Left cardiac atrium (tissue), 4 donors: ENCODE measurements at regions not wholly inside any gene's neighbourhood (a gene's known extent, or its start where the extent isn't known, plus 50 kb on each side); places are given as distances from the start of the nearest gene placed in this dataset.

Source experiments
- ATAC-seq, 2 donors: fragments of 200-7000 bp; cut with Tn5 transposase; one replicate each; pipeline ENCODE4 v1.9.1; 2020; ENCODE audit warnings: mild to moderate bottlenecking in 2 of 2, moderate library complexity in 2 of 2
- DNase-seq: peaks from one replicate; pipeline ENCODE4 v3.0.0-alpha.2; 2020
- intact Hi-C, 2 donors: fragments of 100-400 bp; cut with DNase I; formaldehyde crosslinking; loops; one replicate each; pipeline versions ENCODE4 v1.14.1 to v1.15.1; 2022 to 2023
- donor health status: DM: no; HTN: yes; CAD: no.
- donor health status: DM: no; HTN: yes; CAD: no; lungs with severe emphysema.
- donor health status: DM: yes; HTN: yes; CAD: no.
- donor health status: Dilated cardiomyopathy.

DNA sequence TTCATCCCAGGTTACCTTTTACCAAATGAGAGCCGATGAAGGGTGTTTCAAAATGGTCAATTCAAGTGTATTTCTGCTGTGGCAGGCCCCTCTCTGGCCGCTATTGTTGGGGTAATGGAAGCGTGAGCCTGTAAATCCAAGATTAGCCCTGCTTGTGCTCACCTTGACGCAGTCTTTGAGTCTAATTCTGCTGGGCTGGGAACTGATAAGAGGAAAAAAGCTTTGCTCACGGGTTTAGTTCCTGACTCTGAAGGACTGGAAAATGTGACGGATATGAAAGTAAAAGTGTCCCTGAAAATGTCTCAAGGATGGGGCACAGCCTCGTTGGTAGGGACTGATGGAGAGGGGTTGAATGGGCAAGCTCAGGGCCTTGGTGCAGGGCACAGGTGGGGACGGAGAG lies 125.9 kb upstream of the GALNT2 start:
- DNase-seq, result no peak
- intact Hi-C loops, result no loop called here
- ATAC-seq, result no peak

- no peak for ATAC-seq
- no peak for DNase-seq
- intact Hi-C loops, result no loop called here
Measured at GRCh38 chr1:229941831-229942230, 125.2 kb upstream of the GALNT2 start.

DNA sequence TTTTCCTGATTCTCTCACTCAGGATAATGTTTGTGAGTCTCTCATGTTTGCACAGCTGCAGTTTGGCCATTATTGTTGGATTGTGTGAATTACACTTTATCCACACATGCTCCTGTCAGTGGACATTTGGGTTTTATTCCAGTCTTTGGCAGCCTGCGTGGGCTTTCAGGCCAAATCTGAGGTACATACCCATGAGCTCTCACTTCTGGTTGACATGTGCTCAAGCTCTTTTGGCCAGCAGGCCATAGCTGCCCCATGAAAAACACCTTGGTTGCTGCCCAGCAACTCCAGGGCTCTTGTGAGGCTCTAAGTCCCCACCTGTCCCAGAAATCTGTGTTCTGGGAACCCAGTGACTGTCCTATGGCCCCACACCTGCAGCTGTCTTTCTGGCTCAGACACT lies 124.5 kb upstream of the GALNT2 start:
- intact Hi-C loops, result no loop called here
- DNase-seq (no peak), ATAC-seq (no peak)

DNA sequence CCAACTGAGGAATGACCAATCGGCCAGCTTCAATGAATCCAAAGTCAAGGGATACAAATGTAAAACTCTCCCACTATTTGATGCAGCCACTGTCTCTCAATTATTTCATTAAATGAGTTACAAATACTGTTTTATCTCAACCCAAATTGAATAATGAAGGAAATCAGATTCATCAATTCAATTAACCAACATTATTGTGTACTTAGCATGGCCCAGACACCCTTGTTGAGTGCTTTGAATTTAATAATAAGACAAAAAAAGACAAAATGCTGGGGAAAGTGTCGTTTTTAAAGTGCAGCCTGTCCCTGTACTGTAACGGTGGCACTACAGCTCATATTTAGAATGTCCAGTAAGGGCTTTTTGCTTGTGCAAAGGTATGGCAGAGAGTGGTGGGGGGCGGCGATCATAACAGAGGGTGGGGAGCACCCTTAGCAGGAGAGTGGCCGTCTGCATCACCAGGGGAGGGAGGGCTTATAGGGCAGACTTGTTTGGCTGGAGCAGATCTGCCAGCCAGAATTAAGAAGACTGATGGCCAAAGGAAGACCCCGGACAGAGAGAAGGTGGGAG lies 123.8 kb upstream of the GALNT2 start:
- intact Hi-C loops, result no loop called here
- ATAC-seq (no peak), DNase-seq (no peak)

- no peak for ATAC-seq
- intact Hi-C loops, result no loop called here
- no peak for DNase-seq
Measured at GRCh38 chr1:229943988-229944743, 122.9 kb upstream of the GALNT2 start.

DNA sequence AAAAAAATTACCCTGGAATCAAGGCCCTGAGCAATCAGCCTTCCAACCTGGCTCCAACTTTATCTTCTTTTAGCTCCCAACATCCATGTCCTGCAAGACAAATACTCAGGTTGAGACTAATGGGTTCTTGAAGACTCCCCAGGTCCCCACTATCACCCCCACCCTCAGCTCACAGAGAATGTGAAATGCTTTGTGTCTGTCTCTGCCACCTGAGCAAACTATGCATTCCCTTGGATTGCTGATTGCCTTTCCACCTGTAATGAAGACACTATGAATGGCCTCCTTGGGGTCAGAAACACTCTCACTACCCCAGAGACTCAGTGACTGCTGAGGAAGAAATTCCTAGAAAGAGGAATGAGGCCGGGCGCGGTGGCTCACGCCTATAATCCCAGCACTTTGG lies 121.2 kb upstream of the GALNT2 start:
- intact Hi-C loops, result no loop called here
- DNase-seq (no peak), ATAC-seq (no peak)

- intact Hi-C loops, result no loop called here
- DNase-seq (no peak), ATAC-seq (no peak)
Measured at GRCh38 chr1:229947968-229948367, 119.1 kb upstream of the GALNT2 start.

GRCh38 chr1:229948438-229948837 lies 118.6 kb upstream of the GALNT2 start:
- intact Hi-C loops, result no loop called here
- DNase-seq (no peak), ATAC-seq (no peak)

- ATAC-seq (no peak), DNase-seq (no peak)
- intact Hi-C loops, result no loop called here
Measured at GRCh38 chr1:229949500-229949899, 117.5 kb upstream of the GALNT2 start.

DNA sequence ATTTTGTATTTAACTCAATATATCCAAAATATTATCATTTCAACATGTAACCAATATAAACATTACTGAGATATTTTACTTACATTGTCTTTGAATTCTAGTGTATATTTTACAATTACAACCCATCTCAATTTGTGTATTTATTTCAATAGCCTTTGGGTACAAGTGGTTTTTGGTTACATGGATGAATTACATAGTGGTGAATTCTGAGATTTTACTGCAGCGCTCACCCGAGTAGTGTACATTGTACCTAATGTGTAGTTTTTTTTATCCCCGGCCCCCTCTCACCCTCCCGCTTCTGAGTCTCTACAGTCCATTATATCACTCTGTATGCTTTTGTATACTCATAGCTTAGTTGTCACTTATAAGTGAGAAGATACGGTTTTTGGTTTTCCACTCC lies 117.0 kb upstream of the GALNT2 start:
- ATAC-seq (no peak), DNase-seq (no peak)
- intact Hi-C loops, result no loop called here

DNA sequence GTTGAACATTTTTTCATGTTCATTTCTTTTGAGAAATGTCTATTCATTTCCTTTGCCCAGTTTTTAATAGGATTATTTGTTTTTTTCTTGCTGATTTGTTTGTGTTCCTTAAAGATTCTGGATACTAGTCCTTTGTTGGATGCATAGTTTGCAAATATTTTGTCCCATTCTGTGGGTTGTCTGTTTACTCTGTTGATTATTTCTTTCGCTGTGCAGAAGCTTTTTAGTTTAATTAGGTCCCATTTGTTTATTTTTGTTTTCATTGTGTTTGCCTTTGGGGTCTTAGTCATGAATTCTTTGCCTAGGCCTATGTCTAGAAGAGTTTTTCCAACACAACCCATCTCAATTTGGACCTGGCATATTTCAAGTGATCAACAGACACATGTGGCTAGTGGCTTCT lies 116.1 kb upstream of the GALNT2 start:
- ATAC-seq, result no peak
- intact Hi-C loops, result no loop called here
- DNase-seq, result no peak

GRCh38 chr1:229951856-229952534 lies 115.0 kb upstream of the GALNT2 start:
- ATAC-seq (no peak), DNase-seq (no peak)
- intact Hi-C loops, result no loop called here

GRCh38 chr1:229952670-229953520 lies 114.1 kb upstream of the GALNT2 start:
- intact Hi-C loops, result no loop called here
- no peak for ATAC-seq
- no peak for DNase-seq

DNA sequence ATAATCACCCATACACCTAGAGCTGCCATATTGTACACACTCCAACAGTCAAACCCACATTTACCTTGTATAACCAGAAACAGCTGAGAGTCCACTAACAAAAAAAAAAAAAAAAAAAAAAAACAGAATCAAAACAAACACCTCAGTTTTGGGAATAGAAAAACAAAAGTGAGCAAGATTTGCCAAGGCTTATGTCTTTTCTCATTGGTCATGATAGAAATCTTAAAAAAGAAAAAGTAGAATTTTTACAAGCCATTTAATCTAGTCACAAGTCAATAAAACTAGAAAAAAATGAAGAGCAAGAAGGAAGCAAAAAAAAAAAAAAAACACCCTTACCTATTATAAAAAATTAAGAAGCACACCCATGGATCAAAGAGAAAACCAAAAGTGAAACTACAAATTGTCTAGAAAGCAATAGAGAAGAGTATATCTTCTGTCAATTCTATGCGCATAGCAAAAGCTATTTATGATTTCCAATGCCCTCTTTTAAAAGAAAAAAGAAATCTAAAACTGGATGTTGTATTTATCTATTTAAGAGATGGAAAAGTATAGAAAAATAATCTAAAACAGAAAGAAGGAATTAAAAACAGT lies 113.2 kb upstream of the GALNT2 start:
- ATAC-seq (no peak), DNase-seq (no peak)
- intact Hi-C loops, result no loop called here

- intact Hi-C loops, result no loop called here
- no peak for ATAC-seq
- DNase-seq, result no peak
Measured at GRCh38 chr1:229964281-229964680, 102.8 kb upstream of the GALNT2 start.

- DNase-seq, result no peak
- intact Hi-C loops, result no loop called here
- no peak for ATAC-seq
Measured at GRCh38 chr1:229970714-229971113, 96.3 kb upstream of the GALNT2 start.

- intact Hi-C loops, result no loop called here
- DNase-seq, result no peak
- ATAC-seq, result no peak
Measured at GRCh38 chr1:229971141-229971540, 95.9 kb upstream of the GALNT2 start.

- no peak for ATAC-seq
- intact Hi-C loops, result no loop called here
Measured at GRCh38 chr1:229972600-229973296, 94.3 kb upstream of the GALNT2 start.

GRCh38 chr1:229973297-229973612 lies 93.8 kb upstream of the GALNT2 start:
- DNase-seq (no peak), ATAC-seq (no peak)
- intact Hi-C loops, result no loop called here

More at GRCh38 chr1:229972600-229973296, 94.3 kb upstream of the GALNT2 start:
- no peak for DNase-seq
